PC-9 (cell line): ENCODE measurements at regions not wholly inside any gene's neighbourhood (a gene's known extent, or its start where the extent isn't known, plus 50 kb on each side); places are given as distances from the start of the nearest gene placed in this dataset.

Experiments used
- CTCF ChIP-seq: fragments of 200-600 bp; sonication (generic); conservative IDR thresholded peaks from 2 replicates; pipeline ENCODE4 v1.6.1; 2017; ENCODE audit warnings: mixed run types, antibody characterized with exemption, mild to moderate bottlenecking, moderate library complexity
- EZH2 ChIP-seq: fragments of 200-600 bp; sonication (generic); IDR thresholded peaks from 2 replicates; pipeline ENCODE4 v1.8.0; 2017; ENCODE audit warnings: antibody characterized with exemption, low read depth

DNA sequence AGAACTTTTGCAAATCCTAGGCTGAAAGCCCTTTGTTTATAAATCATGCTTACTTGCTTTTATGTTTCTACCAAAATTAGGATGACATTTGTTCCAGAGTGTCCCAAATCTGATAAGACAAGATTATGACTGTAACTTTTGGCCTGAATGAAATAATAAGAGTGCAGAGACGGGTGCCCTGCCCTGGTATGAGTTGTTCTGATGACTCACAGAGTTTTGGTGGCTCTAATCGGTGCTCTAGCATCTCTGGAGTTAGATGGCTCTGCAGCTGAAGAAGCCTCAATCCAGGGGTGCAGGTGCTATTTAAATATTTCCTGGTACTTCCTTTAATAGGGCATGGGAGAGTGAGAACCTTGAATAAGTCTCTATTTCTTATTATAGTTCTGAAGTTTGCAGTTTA lies 102.2 kb upstream of the ELMO1 start:
- TF ChIP-seq CTCF (no peak), EZH2 (no peak)
